HEK293 (cell line): ENCODE measurements at regions not wholly inside any gene's neighbourhood (a gene's known extent, or its start where the extent isn't known, plus 50 kb on each side); places are given as distances from the start of the nearest gene placed in this dataset.

Experiments used
- CTCF ChIA-PET: fragments of 350-600 bp; formaldehyde crosslinking; extraction: SDS; loops from one replicate; lab custom pipeline; 2021; ENCODE audit warnings: antibody characterized with exemption; lab: Yijun Ruan, JAX
- POLR2A ChIA-PET: fragments of 300-600 bp; formaldehyde crosslinking; extraction: SDS; loops from one replicate; lab custom pipeline; 2020; ENCODE audit warnings: antibody characterized with exemption, inconsistent platforms; lab: Yijun Ruan, JAX
- H3K27ac ChIP-seq: fragments of 200-500 bp; sonication (Bioruptor generic); 2 replicates; pipeline ENCODE4 v1.5.1; 2014; ENCODE audit warnings: low read depth, low read length, control low read depth, inconsistent platforms; ENCODE audit errors: extremely low read depth
- H3K36me3 ChIP-seq, 2 experiments: fragments of 200-500 bp in 1 of 2; sonication (Bioruptor generic) in 1 of 2; 1 replicate in 1 of 2; 2 replicates in 1 of 2; pipeline ENCODE4 v1.5.1; 2014 to 2017; ENCODE audit warnings: inconsistent platforms in 2 of 2, low read length in 2 of 2; ENCODE audit not compliant: control insufficient read depth in 2 of 2, insufficient read depth in 1 of 2
- H3K4me1 ChIP-seq: fragments of 200-500 bp; sonication (Bioruptor generic); 2 replicates; pipeline ENCODE4 v1.5.1; 2014; ENCODE audit warnings: mild to moderate bottlenecking, low read length, inconsistent platforms; ENCODE audit not compliant: control insufficient read depth, insufficient read depth
- H3K4me3 ChIP-seq: 2 replicates; pipeline ENCODE4 v1.5.1; 2011; ENCODE audit warnings: low read depth, mild to moderate bottlenecking, control low read depth, low read length, moderate library complexity
- H3K9me3 ChIP-seq: fragments of 200-500 bp; sonication (Bioruptor generic); 2 replicates; pipeline ENCODE4 v1.5.1; 2014; ENCODE audit warnings: low read depth, low read length, inconsistent platforms; ENCODE audit not compliant: control insufficient read depth, insufficient read depth
- ATF2 ChIP-seq: fragments of 450-650 bp; formaldehyde crosslinking; IDR thresholded peaks from 2 replicates; pipeline ENCODE4 v1.5.1; 2016; ENCODE audit warnings: missing biosample characterization, missing genetic modification characterization, low read depth
- CTCF ChIP-seq: fragments of 450-650 bp; formaldehyde crosslinking; IDR thresholded peaks from 2 replicates; pipeline ENCODE4 v1.5.1; 2016; ENCODE audit warnings: missing biosample characterization, missing genetic modification characterization
- EGR2 ChIP-seq: fragments of 450-650 bp; formaldehyde crosslinking; IDR thresholded peaks from 2 replicates; pipeline ENCODE4 v1.5.1; 2016; ENCODE audit warnings: low read depth, missing biosample characterization, missing genetic modification characterization
- HOXD13 ChIP-seq: sonication (generic); formaldehyde crosslinking; IDR thresholded peaks from 2 replicates; pipeline ENCODE4 v1.8.0; 2022; ENCODE audit warnings: missing genetic modification reagents, borderline replicate concordance
- IKZF3 ChIP-seq: fragments of 450-650 bp; IDR thresholded peaks from 2 replicates; pipeline ENCODE4 v1.5.0; 2018; ENCODE audit warnings: missing biosample characterization, mild to moderate bottlenecking, missing genetic modification characterization, moderate library complexity
- OVOL3 ChIP-seq: fragments of 450-650 bp; formaldehyde crosslinking; IDR thresholded peaks from 2 replicates; pipeline ENCODE4 v1.5.1; 2016; ENCODE audit warnings: missing biosample characterization, missing genetic modification characterization
- SETDB1 ChIP-seq: IDR thresholded peaks from one replicate; pipeline ENCODE4 v1.6.1; 2017; ENCODE audit warnings: mild to moderate bottlenecking, low read length, moderate library complexity, mixed read lengths; ENCODE audit not compliant: insufficient read length
- YY2 ChIP-seq: fragments of 450-650 bp; formaldehyde crosslinking; IDR thresholded peaks from 2 replicates; pipeline ENCODE4 v1.5.1; 2016; ENCODE audit warnings: missing biosample characterization, missing genetic modification characterization
- ZBTB10 ChIP-seq: fragments of 450-650 bp; formaldehyde crosslinking; IDR thresholded peaks from 2 replicates; pipeline ENCODE4 v1.5.1; 2016; ENCODE audit warnings: missing biosample characterization, missing genetic modification characterization
- ZBTB48 ChIP-seq: fragments of 450-650 bp; formaldehyde crosslinking; IDR thresholded peaks from 2 replicates; pipeline ENCODE4 v1.5.1; 2016; ENCODE audit warnings: missing biosample characterization, missing genetic modification characterization
- ZBTB6 ChIP-seq: fragments of 450-650 bp; formaldehyde crosslinking; IDR thresholded peaks from 2 replicates; pipeline ENCODE4 v1.5.1; 2017; ENCODE audit warnings: missing biosample characterization, missing genetic modification characterization
- ZEB2 ChIP-seq: fragments of 450-650 bp; formaldehyde crosslinking; IDR thresholded peaks from 2 replicates; pipeline ENCODE4 v1.5.1; 2016; ENCODE audit warnings: missing biosample characterization, missing genetic modification characterization
- ZFP37 ChIP-seq: fragments of 450-650 bp; formaldehyde crosslinking; IDR thresholded peaks from 2 replicates; pipeline ENCODE4 v1.5.1; 2016; ENCODE audit warnings: missing biosample characterization, missing genetic modification characterization
- ZNF19 ChIP-seq: fragments of 450-650 bp; formaldehyde crosslinking; IDR thresholded peaks from 2 replicates; pipeline ENCODE4; 2016; ENCODE audit warnings: missing biosample characterization, missing genetic modification characterization, low read depth
- ZNF24 ChIP-seq: fragments of 450-650 bp; formaldehyde crosslinking; IDR thresholded peaks from 2 replicates; pipeline ENCODE4 v1.5.1; 2016; ENCODE audit warnings: missing biosample characterization, missing genetic modification characterization
- ZNF37A ChIP-seq: fragments of 450-650 bp; IDR thresholded peaks from 2 replicates; pipeline ENCODE4 v1.5.1; 2018; ENCODE audit warnings: missing biosample characterization, missing genetic modification characterization
- ZNF518A ChIP-seq: fragments of 450-650 bp; formaldehyde crosslinking; conservative IDR thresholded peaks from 2 replicates; pipeline ENCODE4 v1.5.1; 2016; ENCODE audit warnings: low read depth, missing biosample characterization, missing genetic modification characterization
- ZNF561 ChIP-seq: fragments of 450-650 bp; IDR thresholded peaks from 2 replicates; pipeline ENCODE4 v1.5.1; 2018; ENCODE audit warnings: missing biosample characterization, missing genetic modification characterization, borderline replicate concordance
- ZNF624 ChIP-seq: fragments of 450-650 bp; formaldehyde crosslinking; IDR thresholded peaks from 2 replicates; pipeline ENCODE4 v1.5.1; 2017; ENCODE audit warnings: missing biosample characterization, missing genetic modification characterization
- ZNF777 ChIP-seq: fragments of 450-650 bp; formaldehyde crosslinking; IDR thresholded peaks from 2 replicates; pipeline ENCODE4 v1.5.1; 2017; ENCODE audit warnings: missing biosample characterization, missing genetic modification characterization, borderline replicate concordance

GRCh38 chr5:159475026-159475425 is 144.7 kb upstream of the IL12B start:
- Histone ChIP-seq H3K9me3 (no peaks in the 10 kb centered on the region), H3K36me3 (no peaks in the 10 kb centered on the region)
- ChIA-PET POLR2A (no interaction called here), CTCF (interaction anchor here (0.5 kb wide), 1 partner anchor 40 kb away, joined by 3 read pairs; no protein-coding TSS in a partner anchor)
- TF ChIP-seq ZBTB48 = no peak
- TF ChIP-seq SETDB1 = peak; percentile 82
- TF ChIP-seq OVOL3 = no peak
- TF ChIP-seq ZNF777 (tag by site-specific recombination) = no peak
- no peak for TF ChIP-seq ZNF19 (tag by site-specific recombination)
- TF ChIP-seq CTCF (tag by site-specific recombination) = no peak
- no peak for TF ChIP-seq ZNF24 (tag by site-specific recombination)
- no peak for TF ChIP-seq ATF2 (tag by site-specific recombination)
- TF ChIP-seq ZNF624 (tag by site-specific recombination) = no peak
- TF ChIP-seq ZNF518A (tag by site-specific recombination) = 0 out of 2 replicates have a peak, but pooled peaks have one; percentile 33
- TF ChIP-seq, all 188 proteins: peak for 2
- Histone ChIP-seq H3K4me3 (no peak overlapping the region), H3K27ac (no peak overlapping the region), H3K4me1 (no peaks in the 10 kb centered on the region)

GRCh38 chr5:159478950-159479349 is 148.7 kb upstream of the IL12B start:
- no peak overlapping the region for H3K27ac ChIP-seq
- no peak for TF ChIP-seq ZBTB6
- no peaks in the 10 kb centered on the region for H3K9me3 ChIP-seq
- ChIA-PET CTCF (no interaction called here), POLR2A (no interaction called here)
- H3K4me1 ChIP-seq = no peaks in the 10 kb centered on the region
- no peak overlapping the region for H3K4me3 ChIP-seq
- no peaks in the 10 kb centered on the region for H3K36me3 ChIP-seq

GRCh38 chr5:159480849-159481248 is 150.6 kb upstream of the IL12B start:
- POLR2A ChIA-PET = no interaction called here
- H3K4me3 ChIP-seq = no peak overlapping the region
- CTCF ChIA-PET = no interaction called here
- no peaks in the 10 kb centered on the region for H3K4me1 ChIP-seq
- H3K9me3 ChIP-seq = no peaks in the 10 kb centered on the region
- no peak overlapping the region for H3K27ac ChIP-seq
- no peaks in the 10 kb centered on the region for H3K36me3 ChIP-seq
- TF ChIP-seq EGR2 (peak; percentile 54; the same call in 1 of the 2 replicates), ZNF37A (tag by site-specific recombination) (no peak), ZFP37 (tag by site-specific recombination) (no peak), ZEB2 (tag by site-specific recombination) (no peak), ZNF561 (no peak), HOXD13 (CRISPR knock-in tag) (no peak), YY2 (no peak), IKZF3 (tag by site-specific recombination) (no peak), ZBTB10 (tag by site-specific recombination) (no peak)
